H1 (cell line): ENCODE measurements at regions not wholly inside any gene's neighbourhood (a gene's known extent, or its start where the extent isn't known, plus 50 kb on each side); places are given as distances from the start of the nearest gene placed in this dataset.

Source experiments
- ASH2L ChIP-seq: fragments of 200-600, 300-600 bp; sonication (generic); IDR thresholded peaks from one replicate; pipeline ENCODE4 v1.7.1; 2017; ENCODE audit warnings: low read length
- SIX5 ChIP-seq: IDR thresholded peaks from 2 replicates; pipeline ENCODE4 v1.6.1; 2011; ENCODE audit warnings: mild to moderate bottlenecking, low read depth, low read length
- SUZ12 ChIP-seq: fragments of 200-600 bp; sonication (generic); IDR thresholded peaks from 2 replicates; pipeline ENCODE4 v1.6.1; 2012; ENCODE audit warnings: mild to moderate bottlenecking, inconsistent platforms, low read length, moderate library complexity, mixed read lengths

GRCh38 chr3:64825404-64826120 lies 137.8 kb upstream of the ADAMTS9 start (continued):
- TF ChIP-seq SUZ12 (no peak), ASH2L (no peak), SIX5 (no peak)
